Endothelial cell of umbilical vein (primary cell): ENCODE measurements at regions not wholly inside any gene's neighbourhood (a gene's known extent, or its start where the extent isn't known, plus 50 kb on each side); places are given as distances from the start of the nearest gene placed in this dataset.

Experiments used
- BruUV-seq: library from RNA; stranded (reverse); fragments of 400-500 nt; replicated peaks from 2 replicates; lab custom pipeline; 2021; lab: Mats Ljungman, UMichigan
- CTCF ChIA-PET: fragments of 300-600, 350-600 bp; sonication (Branson Sonifier 250); formaldehyde crosslinking; loops from one replicate; lab custom pipeline; 2021; ENCODE audit warnings: antibody characterized with exemption, inconsistent platforms; lab: Charles Lee
- POLR2A ChIA-PET: fragments of 300-600, 350-600 bp; sonication (Branson Sonifier 250); formaldehyde crosslinking; loops from one replicate; lab custom pipeline; 2021; ENCODE audit warnings: antibody characterized with exemption, inconsistent platforms; lab: Charles Lee
- DNase-seq: peaks from one replicate; pipeline ENCODE4 v3.0.0-alpha.2; 2011; ENCODE audit warnings: low read depth, low spot score
- FAIRE-seq: peaks from 2 replicates; lab custom pipeline; 2011; peaks lifted over from hg19 to GRCh38; lab: Jason Lieb, UNC
- H2AFZ ChIP-seq: 2 replicates; pipeline ENCODE4 v1.6.0; 2012; ENCODE audit warnings: low read depth, low read length, control low read depth, inconsistent platforms
- H3K27ac ChIP-seq: 2 replicates; pipeline ENCODE4 v1.5.1; 2011; ENCODE audit warnings: low read depth, mild to moderate bottlenecking, control low read depth, low read length, moderate library complexity; ENCODE audit not compliant: insufficient read depth
- H3K27me3 ChIP-seq, 2 experiments: 2 replicates each; pipeline versions ENCODE4 v1.6.0 to v1.6.1; 2011; ENCODE audit warnings: low read length in 2 of 2, mixed read lengths in 1 of 2; ENCODE audit not compliant: control insufficient read depth in 2 of 2, insufficient read depth in 2 of 2
- H3K36me3 ChIP-seq, 2 experiments: 2 replicates in 1 of 2; 3 replicates in 1 of 2; pipeline ENCODE4 v1.5.1; 2011; ENCODE audit warnings: low read length in 2 of 2, mild to moderate bottlenecking in 1 of 2, moderate library complexity in 1 of 2; ENCODE audit not compliant: control insufficient read depth in 2 of 2, insufficient read depth in 2 of 2; ENCODE audit errors: extremely low read depth in 1 of 2
- H3K4me1 ChIP-seq: 3 replicates; pipeline ENCODE4 v1.5.1; 2011; ENCODE audit warnings: mild to moderate bottlenecking, low read length; ENCODE audit not compliant: control insufficient read depth, insufficient read depth; ENCODE audit errors: extremely low read depth
- H3K4me2 ChIP-seq: 2 replicates; pipeline ENCODE4 v1.6.1; 2011; ENCODE audit warnings: low read length, control low read depth, mixed read lengths; ENCODE audit not compliant: insufficient read depth
- H3K4me3 ChIP-seq, 3 experiments: fragments of 200-600 bp in 1 of 3; sonication (generic), shearing (Covaris generic) in 1 of 3; replicated peaks in 1 of 3; 2 replicates each; pipeline ENCODE4 v1.5.1; 2011 to 2016; ENCODE audit warnings: control low read depth in 3 of 3, low read length in 3 of 3, mild to moderate bottlenecking in 2 of 3, inconsistent platforms in 1 of 3, low read depth in 1 of 3, moderate library complexity in 1 of 3; ENCODE audit not compliant: insufficient read depth in 1 of 3
- H3K79me2 ChIP-seq: 2 replicates; pipeline ENCODE4 v1.6.0; 2012; ENCODE audit warnings: low read length, inconsistent platforms; ENCODE audit not compliant: control insufficient read depth, insufficient read depth
- H3K9ac ChIP-seq: replicated peaks from 2 replicates; pipeline ENCODE3; 2011; ENCODE audit warnings: low read length, control low read depth; ENCODE audit not compliant: insufficient read depth; ENCODE audit errors: extremely low read depth
- H3K9me1 ChIP-seq: replicated peaks from 3 replicates; pipeline ENCODE4 v1.6.0; 2011; ENCODE audit warnings: mild to moderate bottlenecking, low read length; ENCODE audit not compliant: control insufficient read depth, insufficient read depth; ENCODE audit errors: extremely low read depth
- H3K9me3 ChIP-seq: replicated peaks from 2 replicates; pipeline ENCODE4 v1.5.1; 2012; ENCODE audit warnings: low read length, inconsistent platforms; ENCODE audit not compliant: control insufficient read depth, insufficient read depth
- H4K20me1 ChIP-seq: replicated peaks from 2 replicates; pipeline ENCODE3; 2011; ENCODE audit warnings: mild to moderate bottlenecking, low read length; ENCODE audit not compliant: control insufficient read depth, insufficient read depth; ENCODE audit errors: extremely low read depth
- CTCF ChIP-seq, 2 donors: IDR thresholded peaks; 1 replicate in 1 of 2; 2 replicates in 1 of 2; pipeline ENCODE4 v1.5.1; 2011; ENCODE audit warnings: low read length in 2 of 2, mild to moderate bottlenecking in 2 of 2, moderate library complexity in 2 of 2, control low read depth in 1 of 2, inconsistent platforms in 1 of 2, low read depth in 1 of 2; ENCODE audit not compliant: insufficient read depth in 1 of 2; ENCODE audit errors: extremely low read depth in 1 of 2
- EZH2 ChIP-seq: IDR thresholded peaks from 2 replicates; pipeline ENCODE4 v1.6.1; 2012; ENCODE audit warnings: borderline replicate concordance, low read depth, mild to moderate bottlenecking, moderate library complexity, low read length, inconsistent platforms; ENCODE audit not compliant: severe bottlenecking
- FOS ChIP-seq: IDR thresholded peaks from 2 replicates; pipeline ENCODE4 v1.6.1; 2011; ENCODE audit warnings: mild to moderate bottlenecking, low read length, moderate library complexity, borderline replicate concordance; ENCODE audit not compliant: insufficient read depth
- GATA2 ChIP-seq: IDR thresholded peaks from 2 replicates; pipeline ENCODE4 v1.7.0; 2011; ENCODE audit warnings: low read depth, mild to moderate bottlenecking, moderate library complexity, mixed read lengths, low read length; ENCODE audit not compliant: insufficient read length, insufficient read depth
- JUN ChIP-seq: IDR thresholded peaks from 2 replicates; pipeline ENCODE4 v1.6.1; 2011; ENCODE audit warnings: borderline replicate concordance, low read depth; ENCODE audit not compliant: insufficient read length, insufficient read depth
- MAX ChIP-seq: IDR thresholded peaks from 2 replicates; pipeline ENCODE4 v1.6.1; 2011; ENCODE audit not compliant: insufficient read depth, insufficient read length
- MYC ChIP-seq: IDR thresholded peaks from one replicate; pipeline ENCODE4 v1.6.1; 2011; ENCODE audit warnings: mild to moderate bottlenecking, low read depth, low read length
- POLR2A ChIP-seq: IDR thresholded peaks from 2 replicates; pipeline ENCODE4 v1.6.1; 2012; ENCODE audit warnings: low read depth, mild to moderate bottlenecking, control low read depth, low read length
- POLR2AphosphoS5 ChIP-seq: IDR thresholded peaks from 2 replicates; pipeline ENCODE4 v1.6.1; 2012; ENCODE audit warnings: low read depth, mild to moderate bottlenecking, control low read depth, low read length, moderate library complexity; ENCODE audit not compliant: insufficient read depth
- dilution Hi-C: fragments of 300-500 bp; cut with MboI; formaldehyde crosslinking; loops from one replicate; pipeline ENCODE4 v1.15.0; 2019; ENCODE audit warnings: low sequenced_read_pairs; ENCODE audit not compliant: extremely low pct_ligation_motif_present
- intact Hi-C: fragments of 100-400 bp; cut with micrococcal nuclease; formaldehyde crosslinking; loops from one replicate; pipeline ENCODE4 v1.10.0; 2022

- Histone ChIP-seq H3K4me2 (no peak overlapping the region), H3K27me3 (peaks cover 0 to 6% of the 10 kb centered on the region in 2 experiments), H3K27ac (no peak overlapping the region), H4K20me1 (no peaks in the 10 kb centered on the region), H3K36me3 (no peaks in the 10 kb centered on the region), H3K9me1 (no peaks in the 10 kb centered on the region), H2AFZ (no peak overlapping the region), H3K79me2 (no peaks in the 10 kb centered on the region), H3K9me3 (no peaks in the 10 kb centered on the region), H3K4me3 (no peak overlapping the region), H3K9ac (no peak overlapping the region), H3K4me1 (no peaks in the 10 kb centered on the region)
- dilution Hi-C loops: no loop called here
- POLR2A ChIA-PET: no interaction called here
- FAIRE-seq (no peak), DNase-seq (no peak)
- intact Hi-C loops: loop anchor here (5.0 to 10.0 kb wide), 3 partner anchors 112 to 497 kb away; partner anchors contain the start of gene CTNNA1
- BruUV-seq: no TSS peak
- no peak for TF ChIP-seq POLR2A
- no peak for TF ChIP-seq MAX
- no peak for TF ChIP-seq MYC
- TF ChIP-seq CTCF (IDR thresholded peaks at IDR 0.05; ENCODE audit: extremely low read depth in 1 of 2, insufficient read depth in 1 of 2, low read depth in 1 of 2, low read length in 2 of 2): no peak
- no peak for TF ChIP-seq EZH2
- TF ChIP-seq JUN: no peak
- no peak for TF ChIP-seq GATA2
- TF ChIP-seq FOS: no peak
- no peak for TF ChIP-seq POLR2AphosphoS5
- CTCF ChIA-PET: interaction anchor here (0.7 to 5.0 kb wide), 14 partner anchors 10 to 622 kb away, joined by 3 to 27 read pairs (median 4); partner anchors contain the start of gene HSPA9
Measured at GRCh38 chr5:138640646-138641254, 65.5 kb upstream of the HSPA9 start.
